K562 (cell line): ENCODE measurements at regions not wholly inside any gene's neighbourhood (a gene's known extent, or its start where the extent isn't known, plus 50 kb on each side); places are given as distances from the start of the nearest gene placed in this dataset.

ENCODE experiments used
- ATAC-seq: fragments of 200-7000 bp; cut with Tn5 transposase; 3 replicates; pipeline ENCODE4 v1.9.1; 2020; ENCODE audit warnings: moderate library complexity
- BruUV-seq: library from RNA; stranded (reverse); fragments of 400-500 nt; replicated peaks from 2 replicates; lab custom pipeline; 2021; lab: Mats Ljungman, UMichigan
- CTCF ChIA-PET: fragments of 300-600 bp; formaldehyde crosslinking; extraction: SDS; loops from one replicate; lab custom pipeline; 2021; ENCODE audit warnings: low intra/inter-chr PET ratio; lab: Yijun Ruan, JAX
- POLR2A ChIA-PET: fragments of 300-600, 350-650 bp; sonication (Branson Sonifier 250); formaldehyde crosslinking; extraction: SDS; loops from one replicate; lab custom pipeline; 2021; ENCODE audit warnings: antibody characterized with exemption, inconsistent platforms; lab: Yijun Ruan, JAX
- DNase-seq, 4 experiments: peaks; one replicate each; pipeline versions ENCODE4 v3.0.0 to v3.0.0-alpha.2; 2011 to 2018; ENCODE audit warnings: low spot score in 3 of 4, mixed read lengths in 3 of 4; ENCODE audit errors: extremely low read depth in 1 of 4
- FAIRE-seq: peaks from 2 replicates; lab custom pipeline; 2011; peaks lifted over from hg19 to GRCh38; lab: Jason Lieb, UNC
- H2AFZ ChIP-seq: 2 replicates; pipeline ENCODE4 v1.6.0; 2011; ENCODE audit warnings: low read depth, low read length, control low read depth, inconsistent platforms
- H3K27ac ChIP-seq: fragments of 200-600 bp; 3 replicates; pipeline ENCODE4 v1.8.0; 2011; ENCODE audit warnings: low read depth, mild to moderate bottlenecking, control low read depth, inconsistent platforms, low read length, moderate library complexity, mixed read lengths; ENCODE audit errors: extremely low read depth
- H3K27me3 ChIP-seq, 2 experiments: fragments of 300-600 bp in 1 of 2; 2 replicates in 1 of 2; 3 replicates in 1 of 2; pipeline versions ENCODE4 v1.6.0 to v1.8.0; 2011; ENCODE audit warnings: inconsistent platforms in 2 of 2, low read length in 2 of 2, mild to moderate bottlenecking in 1 of 2, mixed read lengths in 1 of 2, moderate library complexity in 1 of 2; ENCODE audit not compliant: control insufficient read depth in 2 of 2, insufficient read depth in 2 of 2
- H3K36me3 ChIP-seq: fragments of 300-600 bp; 3 replicates; pipeline ENCODE4 v1.8.0; 2011; ENCODE audit warnings: mild to moderate bottlenecking, low read length, inconsistent platforms; ENCODE audit not compliant: control insufficient read depth, insufficient read depth
- H3K4me1 ChIP-seq, 2 experiments: fragments of 200-600 bp in 1 of 2; replicated peaks in 1 of 2; 2 replicates in 1 of 2; 3 replicates in 1 of 2; pipeline versions ENCODE4 v1.5.1 to v1.8.0; 2011; ENCODE audit warnings: inconsistent platforms in 2 of 2, low read length in 2 of 2, mild to moderate bottlenecking in 1 of 2, mixed read lengths in 1 of 2, moderate library complexity in 1 of 2; ENCODE audit not compliant: control insufficient read depth in 2 of 2, insufficient read depth in 2 of 2
- H3K4me2 ChIP-seq: 2 replicates; pipeline ENCODE4 v1.6.1; 2011; ENCODE audit warnings: low read length, control low read depth, inconsistent platforms, mixed read lengths; ENCODE audit not compliant: insufficient read depth
- H3K4me3 ChIP-seq: fragments of 200-600 bp; sonication (generic), shearing (Covaris generic); 2 replicates; pipeline ENCODE4 v1.5.1; 2016; ENCODE audit warnings: control low read depth, inconsistent platforms
- H3K79me2 ChIP-seq: fragments of 200-600 bp; 3 replicates; pipeline ENCODE4 v1.8.0; 2011; ENCODE audit warnings: low read length, inconsistent platforms; ENCODE audit not compliant: control insufficient read depth, insufficient read depth
- H3K9ac ChIP-seq, 2 experiments: 2 replicates each; pipeline versions ENCODE4 v1.6.0 to v1.6.1; 2011; ENCODE audit warnings: low read depth in 2 of 2, low read length in 2 of 2, control low read depth in 1 of 2, inconsistent platforms in 1 of 2, mild to moderate bottlenecking in 1 of 2, mixed read lengths in 1 of 2; ENCODE audit not compliant: insufficient read depth in 1 of 2
- H3K9me1 ChIP-seq: one replicate; pipeline ENCODE4 v1.6.0; 2011; ENCODE audit warnings: inconsistent platforms, mild to moderate bottlenecking, low read length, moderate library complexity; ENCODE audit not compliant: control insufficient read depth, insufficient read depth
- H3K9me3 ChIP-seq: replicated peaks from 2 replicates; pipeline ENCODE4 v1.5.1; 2011; ENCODE audit warnings: low read depth, low read length, inconsistent platforms; ENCODE audit not compliant: control insufficient read depth, insufficient read depth
- H4K20me1 ChIP-seq: replicated peaks from 2 replicates; pipeline ENCODE4 v1.6.1; 2011; ENCODE audit warnings: low read length, inconsistent platforms, mixed read lengths; ENCODE audit not compliant: control insufficient read depth, insufficient read depth
- CHD4 ChIP-seq: fragments of 200-600 bp; sonication (generic); IDR thresholded peaks from 3 replicates; pipeline ENCODE4 v1.6.1; 2012; ENCODE audit warnings: low read depth, mild to moderate bottlenecking, mixed read lengths, low read length, inconsistent platforms; ENCODE audit not compliant: insufficient read depth, insufficient replicate concordance, poor library complexity, severe bottlenecking
- FOS ChIP-seq: IDR thresholded peaks from 3 replicates; pipeline ENCODE4 v1.6.1; 2011; ENCODE audit not compliant: insufficient read length; ENCODE audit errors: extremely low read depth
- ZNF263 ChIP-seq: sonication (generic); formaldehyde crosslinking; IDR thresholded peaks from 2 replicates; pipeline ENCODE4 v1.8.0; 2022; ENCODE audit warnings: mild to moderate bottlenecking, missing genetic modification reagents, borderline replicate concordance
- WGBS: fragments of 100-300 bp; shearing (Covaris generic); methylation state at CpG from one replicate; pipeline ENCODE4 v1.1.6; 2016; ENCODE audit warnings: low coverage, mixed read lengths; ENCODE audit not compliant: insufficient coverage; ENCODE audit errors: missing lambda C conversion rate; 5-methylcytosine and 5-hydroxymethylcytosine counted together
- in situ Hi-C: fragments of 300-500 bp; cut with MboI; formaldehyde crosslinking; loops from 4 replicates; pipeline ENCODE4 v1.15.0; 2018; ENCODE audit warnings: inconsistent platforms, mixed read lengths
- intact Hi-C: fragments of 100-400 bp; cut with micrococcal nuclease; formaldehyde crosslinking; loops from 2 replicates; pipeline ENCODE4 v1.14.2; 2022
- TF ChIP-seq, protein P1 (sequence below), 3 experiments: fragments of 200-800 bp in 1 of 3; fragments of 250-450 bp in 1 of 3; fragments of 450-650 bp in 1 of 3; sonication (Bioruptor Pico) in 1 of 3; sonication (Bioruptor generic) in 1 of 3; formaldehyde crosslinking in 1 of 3; IDR thresholded peaks; 2 replicates each; pipeline versions ENCODE4 v1.6.1 to v1.8.0; 2016 to 2022; ENCODE audit warnings: mild to moderate bottlenecking in 2 of 3, missing genetic modification characterization in 2 of 3, missing compliant biosample characterization in 1 of 3, moderate library complexity in 1 of 3
- TF ChIP-seq, protein P2 (sequence below): sonication (generic); formaldehyde crosslinking; IDR thresholded peaks from 2 replicates; pipeline ENCODE4 v1.8.1; 2022; ENCODE audit warnings: missing genetic modification reagents

DNA sequence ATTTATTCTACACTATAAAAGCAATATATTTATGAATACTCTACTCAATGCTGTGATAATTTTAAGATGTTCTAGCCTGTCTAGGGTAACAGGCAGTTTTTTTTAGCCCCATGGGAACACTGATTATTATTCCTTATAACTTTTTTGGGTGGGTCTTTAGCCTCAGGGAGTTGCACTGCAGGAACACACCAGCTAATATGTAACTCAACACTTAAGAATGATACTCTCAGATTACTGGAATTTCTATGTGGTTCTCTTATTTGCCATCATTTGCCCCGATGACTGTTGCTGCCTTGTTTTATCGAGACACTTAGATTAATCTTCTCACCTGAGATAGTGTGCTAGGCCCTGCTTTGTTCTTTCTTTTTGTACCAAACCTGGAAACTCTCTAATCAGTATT lies 396.9 kb upstream of the SLITRK1 start:
- CTCF ChIA-PET = no interaction called here
- TF ChIP-seq CHD4 (no peak), ZNF263 (CRISPR knock-in tag) (no peak), FOS (no peak)
- TF ChIP-seq, protein P1, sequence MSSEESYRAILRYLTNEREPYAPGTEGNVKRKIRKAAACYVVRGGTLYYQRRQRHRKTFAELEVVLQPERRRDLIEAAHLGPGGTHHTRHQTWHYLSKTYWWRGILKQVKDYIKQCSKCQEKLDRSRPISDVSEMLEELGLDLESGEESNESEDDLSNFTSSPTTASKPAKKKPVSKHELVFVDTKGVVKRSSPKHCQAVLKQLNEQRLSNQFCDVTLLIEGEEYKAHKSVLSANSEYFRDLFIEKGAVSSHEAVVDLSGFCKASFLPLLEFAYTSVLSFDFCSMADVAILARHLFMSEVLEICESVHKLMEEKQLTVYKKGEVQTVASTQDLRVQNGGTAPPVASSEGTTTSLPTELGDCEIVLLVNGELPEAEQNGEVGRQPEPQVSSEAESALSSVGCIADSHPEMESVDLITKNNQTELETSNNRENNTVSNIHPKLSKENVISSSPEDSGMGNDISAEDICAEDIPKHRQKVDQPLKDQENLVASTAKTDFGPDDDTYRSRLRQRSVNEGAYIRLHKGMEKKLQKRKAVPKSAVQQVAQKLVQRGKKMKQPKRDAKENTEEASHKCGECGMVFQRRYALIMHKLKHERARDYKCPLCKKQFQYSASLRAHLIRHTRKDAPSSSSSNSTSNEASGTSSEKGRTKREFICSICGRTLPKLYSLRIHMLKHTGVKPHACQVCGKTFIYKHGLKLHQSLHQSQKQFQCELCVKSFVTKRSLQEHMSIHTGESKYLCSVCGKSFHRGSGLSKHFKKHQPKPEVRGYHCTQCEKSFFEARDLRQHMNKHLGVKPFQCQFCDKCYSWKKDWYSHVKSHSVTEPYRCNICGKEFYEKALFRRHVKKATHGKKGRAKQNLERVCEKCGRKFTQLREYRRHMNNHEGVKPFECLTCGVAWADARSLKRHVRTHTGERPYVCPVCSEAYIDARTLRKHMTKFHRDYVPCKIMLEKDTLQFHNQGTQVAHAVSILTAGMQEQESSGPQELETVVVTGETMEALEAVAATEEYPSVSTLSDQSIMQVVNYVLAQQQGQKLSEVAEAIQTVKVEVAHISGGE (CRISPR knock-in tag; IDR thresholded peaks at IDR 0.05) = no peak
- TF ChIP-seq, protein P2, sequence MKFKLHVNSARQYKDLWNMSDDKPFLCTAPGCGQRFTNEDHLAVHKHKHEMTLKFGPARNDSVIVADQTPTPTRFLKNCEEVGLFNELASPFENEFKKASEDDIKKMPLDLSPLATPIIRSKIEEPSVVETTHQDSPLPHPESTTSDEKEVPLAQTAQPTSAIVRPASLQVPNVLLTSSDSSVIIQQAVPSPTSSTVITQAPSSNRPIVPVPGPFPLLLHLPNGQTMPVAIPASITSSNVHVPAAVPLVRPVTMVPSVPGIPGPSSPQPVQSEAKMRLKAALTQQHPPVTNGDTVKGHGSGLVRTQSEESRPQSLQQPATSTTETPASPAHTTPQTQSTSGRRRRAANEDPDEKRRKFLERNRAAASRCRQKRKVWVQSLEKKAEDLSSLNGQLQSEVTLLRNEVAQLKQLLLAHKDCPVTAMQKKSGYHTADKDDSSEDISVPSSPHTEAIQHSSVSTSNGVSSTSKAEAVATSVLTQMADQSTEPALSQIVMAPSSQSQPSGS (CRISPR knock-in tag) = no peak
- Histone ChIP-seq H3K79me2 (no peaks in the 10 kb centered on the region), H3K27ac (no peak overlapping the region), H3K9ac (no peak overlapping the region), H3K27me3 (no peaks in the 10 kb centered on the region), H3K36me3 (no peaks in the 10 kb centered on the region), H3K4me1 (no peaks in the 10 kb centered on the region), H3K9me3 (no peaks in the 10 kb centered on the region), H3K9me1 (no peaks in the 10 kb centered on the region), H3K4me3 (no peak overlapping the region), H3K4me2 (no peak overlapping the region), H4K20me1 (no peaks in the 10 kb centered on the region), H2AFZ (no peak overlapping the region)
- POLR2A ChIA-PET = no interaction called here
- WGBS = 0% methylated on average over 2 of the region's 2 CpGs
- BruUV-seq = no TSS peak
- in situ Hi-C loops (no loop called here), intact Hi-C loops (no loop called here)
- DNase-seq (no peak), FAIRE-seq (no peak), ATAC-seq (no peak)
